ENCODE measurements at regions not wholly inside any gene's neighbourhood (a gene's known extent, or its start where the extent isn't known, plus 50 kb on each side); places are given as distances from the start of the nearest gene placed in this dataset.

DNA sequence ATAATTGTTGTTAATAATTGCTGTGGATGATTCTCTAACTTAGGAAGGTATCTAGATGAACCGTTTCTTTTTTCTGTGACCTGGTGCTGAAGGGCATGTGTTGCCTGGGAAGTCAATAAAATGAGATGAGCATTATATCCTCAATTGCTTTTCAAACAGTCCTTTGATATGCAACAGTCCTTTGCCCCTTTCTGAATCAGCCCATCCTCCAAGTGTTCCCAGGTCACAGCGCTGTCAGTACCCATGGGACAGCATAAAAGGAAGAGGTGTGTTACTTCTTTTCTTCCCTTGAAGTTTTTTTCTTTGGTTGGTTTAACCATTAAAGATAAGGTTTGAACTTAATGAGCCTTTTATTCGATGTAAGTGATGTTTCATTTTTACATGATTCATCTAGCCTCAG lies 651.8 kb downstream of the SEMA5A start:
- peaks cover 0 to 48% (median 16%) of the 10 kb centered on the region in 6 donors for H3K9me3 Mint-ChIP-seq
- no peaks in the 10 kb centered on the region for H3K36me3 Mint-ChIP-seq
- H3K27ac Mint-ChIP-seq = no peak overlapping the region
- H3K4me1 Mint-ChIP-seq = no peaks in the 10 kb centered on the region
- H3K27me3 Mint-ChIP-seq (ENCODE audit: low read depth in 3 of 3) = no peaks in the 10 kb centered on the region
- no peak overlapping the region for H3K4me3 Mint-ChIP-seq
- DNase-seq = no peak

DNA sequence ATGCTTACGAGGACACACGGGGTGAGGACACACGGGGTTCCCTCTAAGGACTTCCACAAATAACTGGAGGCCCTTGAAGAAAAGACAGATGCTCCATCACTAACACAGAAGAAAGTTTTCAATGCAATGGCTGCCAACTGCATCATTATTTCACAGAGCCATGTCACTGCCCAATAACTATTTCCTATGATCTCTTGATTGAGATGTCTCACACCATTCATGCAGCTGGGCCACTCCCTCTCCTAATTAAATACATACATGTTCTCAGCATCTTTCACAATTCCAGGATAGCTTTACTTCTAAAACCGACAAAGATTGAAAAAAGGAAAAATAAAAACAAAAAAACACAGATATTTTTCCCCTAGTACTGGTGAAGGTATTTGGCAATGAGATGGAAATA lies 650.8 kb downstream of the SEMA5A start:
- H3K36me3 Mint-ChIP-seq = no peaks in the 10 kb centered on the region
- DNase-seq = no peak
- H3K27ac Mint-ChIP-seq = no peak overlapping the region
- no peak overlapping the region for H3K4me3 Mint-ChIP-seq
- H3K4me1 Mint-ChIP-seq = no peaks in the 10 kb centered on the region
- H3K9me3 Mint-ChIP-seq = peaks cover 2 to 42% (median 16%) of the 10 kb centered on the region in 6 donors
- peaks cover 0 to 1% (median 0%) of the 10 kb centered on the region in 3 donors for H3K27me3 Mint-ChIP-seq (ENCODE audit: low read depth in 3 of 3)

- Mint-ChIP-seq H3K9me3 (peaks cover 2 to 40% (median 16%) of the 10 kb centered on the region in 6 donors), H3K36me3 (no peaks in the 10 kb centered on the region), H3K27me3 (ENCODE audit: low read depth in 3 of 3) (peaks cover 0 to 1% (median 0%) of the 10 kb centered on the region in 3 donors)
These were observed 650.3 kb downstream of the SEMA5A start for GRCh38 chr5:8895599-8895998.

GRCh38 chr5:8897316-8897715 lies 648.6 kb downstream of the SEMA5A start:
- Mint-ChIP-seq H3K27ac (no peak overlapping the region), H3K4me3 (no peak overlapping the region), H3K9me3 (peaks cover 2 to 29% (median 12%) of the 10 kb centered on the region in 6 donors), H3K36me3 (no peaks in the 10 kb centered on the region), H3K4me1 (no peaks in the 10 kb centered on the region), H3K27me3 (ENCODE audit: low read depth in 3 of 3) (peaks cover 0 to 1% (median 0%) of the 10 kb centered on the region in 3 donors)
- no peak for DNase-seq

More at GRCh38 chr5:8895599-8895998, 650.3 kb downstream of the SEMA5A start:
- DNase-seq = no peak
- Mint-ChIP-seq H3K27ac (no peak overlapping the region), H3K4me1 (no peaks in the 10 kb centered on the region), H3K4me3 (no peak overlapping the region)

- Mint-ChIP-seq H3K27ac (no peak overlapping the region), H3K36me3 (no peaks in the 10 kb centered on the region), H3K27me3 (ENCODE audit: low read depth in 3 of 3) (peaks cover 0 to 2% (median 1%) of the 10 kb centered on the region in 3 donors), H3K4me3 (no peak overlapping the region), H3K4me1 (no peaks in the 10 kb centered on the region), H3K9me3 (peaks cover 5 to 42% (median 16%) of the 10 kb centered on the region in 6 donors)
- DNase-seq = no peak
These were observed 640.9 kb downstream of the SEMA5A start for GRCh38 chr5:8905021-8905420.

DNA sequence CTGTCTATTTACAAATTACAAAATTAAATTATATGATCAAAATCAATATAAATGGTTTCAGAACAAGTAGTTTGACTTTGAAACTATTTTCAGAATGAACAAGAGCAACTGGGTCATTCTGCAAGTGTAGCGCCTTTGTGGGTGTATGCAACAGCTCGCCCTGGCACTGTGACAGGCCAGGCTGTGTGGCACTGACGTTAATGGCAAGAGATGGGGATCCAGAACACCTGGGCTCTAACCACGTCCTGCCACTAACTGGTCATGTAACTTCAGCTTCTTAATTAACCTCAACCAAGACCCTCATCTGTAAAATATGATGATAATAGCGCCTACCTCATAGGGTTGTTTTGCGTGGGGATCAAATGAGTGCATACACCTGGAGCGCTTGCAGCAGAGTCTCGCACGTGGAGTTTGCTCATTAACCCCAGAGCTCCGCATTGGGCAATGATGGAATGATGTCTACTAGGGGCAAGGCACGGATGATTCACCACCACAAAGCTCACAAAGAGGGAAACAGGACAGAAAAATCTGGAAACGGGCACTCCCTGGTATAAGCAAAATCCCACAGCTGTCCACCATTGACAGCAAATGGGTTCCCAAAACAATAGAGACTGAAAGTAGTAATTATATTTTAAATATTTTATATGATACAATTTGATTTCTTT lies 639.4 kb downstream of the SEMA5A start:
- H3K36me3 Mint-ChIP-seq = no peaks in the 10 kb centered on the region
- peaks cover 5 to 44% (median 16%) of the 10 kb centered on the region in 6 donors for H3K9me3 Mint-ChIP-seq
- no peak overlapping the region for H3K4me3 Mint-ChIP-seq
- H3K27ac Mint-ChIP-seq = no peak overlapping the region
- no peaks in the 10 kb centered on the region for H3K4me1 Mint-ChIP-seq
- DNase-seq = no peak
- peaks cover 0 to 2% (median 1%) of the 10 kb centered on the region in 3 donors for H3K27me3 Mint-ChIP-seq (ENCODE audit: low read depth in 3 of 3)

DNA sequence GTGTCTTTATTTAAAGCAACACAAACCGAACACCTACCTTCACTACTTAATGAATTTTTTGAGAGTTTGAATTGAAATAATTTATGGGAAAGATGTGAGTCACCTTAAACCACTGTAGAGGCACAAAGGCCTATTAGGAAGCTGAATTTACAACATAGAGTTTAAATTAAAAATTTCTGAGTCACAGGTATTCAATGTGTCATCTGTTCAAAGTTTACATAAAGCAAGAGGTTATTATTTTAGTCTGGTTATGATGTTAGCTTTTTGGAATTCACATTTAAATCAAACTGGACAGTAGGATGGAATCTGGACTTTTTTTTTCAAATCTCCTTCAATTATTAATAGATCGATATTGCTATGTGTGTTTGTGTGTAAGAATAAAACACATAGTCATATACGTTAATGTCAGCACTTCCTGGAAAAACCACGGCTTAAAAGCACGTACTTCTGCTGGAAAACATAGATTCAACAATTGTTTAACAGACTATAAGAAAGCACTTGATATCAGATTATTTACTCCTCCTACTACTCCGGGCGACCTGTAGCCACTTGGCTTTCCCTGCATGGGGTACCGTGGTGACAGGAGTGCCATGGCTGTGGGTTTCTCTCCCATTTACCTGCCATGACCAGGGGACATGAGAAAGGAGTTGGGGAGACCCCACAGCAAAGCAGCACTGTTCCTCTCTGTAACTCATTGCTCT lies 638.6 kb downstream of the SEMA5A start:
- H3K27me3 Mint-ChIP-seq (ENCODE audit: low read depth in 3 of 3) = peaks cover 0 to 2% (median 1%) of the 10 kb centered on the region in 3 donors
- H3K9me3 Mint-ChIP-seq = peaks cover 5 to 48% (median 20%) of the 10 kb centered on the region in 6 donors
- H3K27ac Mint-ChIP-seq = no peak overlapping the region
- no peaks in the 10 kb centered on the region for H3K4me1 Mint-ChIP-seq
- DNase-seq = no peak
- H3K4me3 Mint-ChIP-seq = no peak overlapping the region
- H3K36me3 Mint-ChIP-seq = no peaks in the 10 kb centered on the region

DNA sequence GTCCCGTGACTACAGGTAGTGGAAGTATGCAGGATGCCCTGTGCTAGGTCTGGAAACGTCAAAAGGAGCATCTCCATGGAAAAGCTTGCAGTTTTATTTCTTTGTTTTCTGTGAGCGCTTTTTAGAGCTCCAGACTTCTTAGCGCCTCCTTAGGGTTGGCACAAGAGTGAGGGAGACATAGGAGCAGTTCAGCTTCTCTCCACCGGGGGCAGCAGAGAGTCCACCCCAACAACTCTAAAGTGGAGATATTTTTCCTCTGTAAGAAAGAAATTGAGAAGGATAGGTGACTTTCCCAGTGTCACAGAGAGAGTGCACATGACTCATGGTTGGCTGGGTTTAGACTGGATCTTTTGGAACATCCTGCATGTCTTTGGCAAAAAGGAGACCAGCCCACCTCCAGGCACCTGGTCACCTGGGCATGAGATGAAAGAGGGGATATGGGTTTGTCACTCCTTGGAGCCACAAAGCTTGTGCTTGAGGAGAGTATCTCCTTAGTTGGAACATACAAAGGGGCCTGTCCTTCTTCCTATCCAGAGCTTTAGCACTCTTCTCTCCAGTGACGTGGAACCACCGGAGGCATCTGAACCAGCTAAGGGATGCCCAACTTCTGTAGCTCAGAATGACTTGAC lies 637.7 kb downstream of the SEMA5A start:
- Mint-ChIP-seq H3K27me3 (ENCODE audit: low read depth in 3 of 3) (peaks cover 0 to 2% (median 0%) of the 10 kb centered on the region in 3 donors), H3K27ac (no peak overlapping the region), H3K36me3 (no peaks in the 10 kb centered on the region), H3K4me3 (no peak overlapping the region), H3K9me3 (peaks cover 5 to 48% (median 18%) of the 10 kb centered on the region in 6 donors), H3K4me1 (no peaks in the 10 kb centered on the region)
- no peak for DNase-seq

- H3K27ac Mint-ChIP-seq = no peak overlapping the region
- no peaks in the 10 kb centered on the region for H3K4me1 Mint-ChIP-seq
- peaks cover 2 to 35% (median 14%) of the 10 kb centered on the region in 6 donors for H3K9me3 Mint-ChIP-seq
- no peak overlapping the region for H3K4me3 Mint-ChIP-seq
- no peaks in the 10 kb centered on the region for H3K36me3 Mint-ChIP-seq
- H3K27me3 Mint-ChIP-seq (ENCODE audit: low read depth in 3 of 3) = peaks cover 0 to 2% (median 0%) of the 10 kb centered on the region in 3 donors
- DNase-seq = no peak
These were observed 633.8 kb downstream of the SEMA5A start for GRCh38 chr5:8912106-8912505.

DNA sequence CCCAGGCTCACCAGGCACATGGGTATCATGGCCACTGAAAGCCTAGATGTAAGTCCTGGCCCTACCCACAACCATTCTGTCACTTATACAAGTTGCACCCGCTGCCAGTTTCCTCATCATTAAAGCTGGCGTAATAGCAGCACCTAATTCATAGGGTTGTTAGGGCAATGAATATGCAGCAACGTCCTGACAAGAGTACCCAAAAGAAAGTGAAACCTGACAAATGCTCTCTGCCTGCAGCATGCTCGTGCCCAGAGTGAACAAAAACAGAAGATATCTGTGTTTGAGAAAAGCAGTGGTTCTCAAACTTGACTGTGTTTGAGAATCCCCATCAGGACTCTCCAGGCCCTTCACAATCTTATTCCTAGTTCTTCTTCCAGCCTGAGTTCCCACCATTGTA lies 632.4 kb downstream of the SEMA5A start:
- no peak for DNase-seq
- Mint-ChIP-seq H3K36me3 (no peaks in the 10 kb centered on the region), H3K9me3 (peaks cover 2 to 34% (median 10%) of the 10 kb centered on the region in 6 donors), H3K27me3 (ENCODE audit: low read depth in 3 of 3) (peaks cover 0 to 2% (median 2%) of the 10 kb centered on the region in 3 donors), H3K4me3 (no peak overlapping the region), H3K27ac (no peak overlapping the region), H3K4me1 (no peaks in the 10 kb centered on the region)

DNA sequence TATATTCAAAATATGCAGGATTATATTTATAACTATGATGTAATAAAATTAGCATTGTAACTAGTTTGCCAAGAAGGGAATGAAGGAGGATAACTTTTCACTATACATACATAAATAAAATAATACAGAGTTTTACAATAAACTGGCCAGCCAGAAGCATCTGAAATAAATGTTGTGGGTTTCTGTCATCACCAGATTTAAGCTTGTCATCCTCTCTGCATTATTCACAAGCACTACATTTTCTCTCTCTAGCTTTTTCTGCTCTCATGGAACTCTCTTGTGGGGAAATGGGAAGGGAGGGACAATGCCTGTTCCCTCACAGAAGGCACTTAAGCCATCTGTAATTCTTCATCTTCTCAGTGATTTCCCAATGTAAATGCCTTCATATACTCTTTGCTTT lies 626.8 kb downstream of the SEMA5A start:
- H3K36me3 Mint-ChIP-seq = peaks cover 0 to 3% (median 0%) of the 10 kb centered on the region in 3 donors
- no peaks in the 10 kb centered on the region for H3K4me1 Mint-ChIP-seq
- no peak overlapping the region for H3K27ac Mint-ChIP-seq
- H3K4me3 Mint-ChIP-seq = no peak overlapping the region
- peaks cover 6 to 42% (median 16%) of the 10 kb centered on the region in 6 donors for H3K9me3 Mint-ChIP-seq
- H3K27me3 Mint-ChIP-seq (ENCODE audit: low read depth in 3 of 3) = peaks cover 0 to 2% (median under 1%) of the 10 kb centered on the region in 3 donors
- DNase-seq = no peak

GRCh38 chr5:8923526-8923925 lies 622.3 kb downstream of the SEMA5A start:
- H3K36me3 Mint-ChIP-seq = peaks cover 0 to 3% (median 3%) of the 10 kb centered on the region in 3 donors
- no peak overlapping the region for H3K27ac Mint-ChIP-seq
- H3K27me3 Mint-ChIP-seq (ENCODE audit: low read depth in 3 of 3) = peaks cover 0 to 2% (median 0%) of the 10 kb centered on the region in 3 donors

GRCh38 chr5:8924054-8924793 lies 621.7 kb downstream of the SEMA5A start:
- H3K4me1 Mint-ChIP-seq = no peaks in the 10 kb centered on the region
- DNase-seq = no peak
- no peak overlapping the region for H3K4me3 Mint-ChIP-seq
- peaks cover 5 to 41% (median 24%) of the 10 kb centered on the region in 6 donors for H3K9me3 Mint-ChIP-seq
- peaks cover 0 to 2% (median 0%) of the 10 kb centered on the region in 3 donors for H3K27me3 Mint-ChIP-seq (ENCODE audit: low read depth in 3 of 3)
- peaks cover 0 to 3% (median 3%) of the 10 kb centered on the region in 3 donors for H3K36me3 Mint-ChIP-seq
- H3K27ac Mint-ChIP-seq = no peak overlapping the region

More at GRCh38 chr5:8923526-8923925, 622.3 kb downstream of the SEMA5A start:
- DNase-seq = no peak
- H3K9me3 Mint-ChIP-seq = peaks cover 5 to 39% (median 21%) of the 10 kb centered on the region in 6 donors
- H3K4me1 Mint-ChIP-seq = no peaks in the 10 kb centered on the region
- H3K4me3 Mint-ChIP-seq = no peak overlapping the region
